Stimulated activated CD4-positive, alpha-beta T cell treated with anti-CD3 and anti-CD28 coated beads, Interleukin-2, amount 100 ng/mL, for 24 hours (primary cell): ENCODE measurements at regions not wholly inside any gene's neighbourhood (a gene's known extent, or its start where the extent isn't known, plus 50 kb on each side); places are given as distances from the start of the nearest gene placed in this dataset.

ENCODE experiments used
- DNase-seq, 2 donors: peaks; one replicate each; pipeline ENCODE4 v3.0.0-alpha.2; 2020

- DNase-seq: no peak
Measured at GRCh38 chr14:95440951-95441350, 75.5 kb downstream of the SYNE3 start.

GRCh38 chr14:95440496-95440895 is 76.0 kb downstream of the SYNE3 start:
- DNase-seq: no peak

GRCh38 chr14:95439881-95440280 is 76.6 kb downstream of the SYNE3 start:
- no peak for DNase-seq

- DNase-seq: no peak
Measured at GRCh38 chr14:95437715-95438114, 78.7 kb downstream of the SYNE3 start.

GRCh38 chr14:95436354-95436753 is 80.1 kb downstream of the SYNE3 start:
- DNase-seq: no peak

GRCh38 chr14:95434121-95434520 is 82.3 kb downstream of the SYNE3 start:
- no peak for DNase-seq

GRCh38 chr14:95433094-95433478 is 83.4 kb downstream of the SYNE3 start:
- DNase-seq: no peak

GRCh38 chr14:95432144-95433093 is 84.0 kb downstream of the SYNE3 start:
- no peak for DNase-seq

- no peak for DNase-seq
Measured at GRCh38 chr14:95431199-95432143, 85.0 kb downstream of the SYNE3 start.

GRCh38 chr14:95428557-95428956 is 87.9 kb downstream of the SYNE3 start:
- no peak for DNase-seq

- no peak for DNase-seq
Measured at GRCh38 chr14:95426116-95426475, 90.4 kb downstream of the SYNE3 start.

- DNase-seq: no peak
Measured at GRCh38 chr14:95425369-95426115, 90.9 kb downstream of the SYNE3 start.

- no peak for DNase-seq
Measured at GRCh38 chr14:95424529-95424928, 91.9 kb downstream of the SYNE3 start.

- no peak for DNase-seq
Measured at GRCh38 chr14:95421741-95422140, 94.7 kb downstream of the SYNE3 start.

- DNase-seq: no peak
Measured at GRCh38 chr14:95420060-95420459, 96.4 kb downstream of the SYNE3 start.

- no peak for DNase-seq
Measured at GRCh38 chr14:95419569-95419968, 96.9 kb downstream of the SYNE3 start.

- no peak for DNase-seq
Measured at GRCh38 chr14:95418858-95419257, 97.6 kb downstream of the SYNE3 start.

- no peak for DNase-seq
Measured at GRCh38 chr14:95417492-95417891, 97.8 kb upstream of the CLMN start.

GRCh38 chr14:95415993-95416392 is 96.3 kb upstream of the CLMN start:
- no peak for DNase-seq

- DNase-seq: no peak
Measured at GRCh38 chr14:95413289-95414215, 93.8 kb upstream of the CLMN start.

GRCh38 chr14:95410838-95411237 is 91.1 kb upstream of the CLMN start:
- no peak for DNase-seq
